Putamen (tissue), 1 donor: ENCODE measurements at regions not wholly inside any gene's neighbourhood (a gene's known extent, or its start where the extent isn't known, plus 50 kb on each side); places are given as distances from the start of the nearest gene placed in this dataset.
"Not testable (repeated sequence)": the region's sequence is repeated elsewhere in the genome, so short reads cannot be mapped to it uniquely, and the experiment has no call there.

Experiments used
- DNase-seq: peaks from one replicate; pipeline ENCODE4 v3.0.0-alpha.2; 2016; ENCODE audit warnings: low spot score

GRCh38 chr18:10169814-10170213 lies 256.0 kb downstream of the VAPA start:
- no peak for DNase-seq

DNA sequence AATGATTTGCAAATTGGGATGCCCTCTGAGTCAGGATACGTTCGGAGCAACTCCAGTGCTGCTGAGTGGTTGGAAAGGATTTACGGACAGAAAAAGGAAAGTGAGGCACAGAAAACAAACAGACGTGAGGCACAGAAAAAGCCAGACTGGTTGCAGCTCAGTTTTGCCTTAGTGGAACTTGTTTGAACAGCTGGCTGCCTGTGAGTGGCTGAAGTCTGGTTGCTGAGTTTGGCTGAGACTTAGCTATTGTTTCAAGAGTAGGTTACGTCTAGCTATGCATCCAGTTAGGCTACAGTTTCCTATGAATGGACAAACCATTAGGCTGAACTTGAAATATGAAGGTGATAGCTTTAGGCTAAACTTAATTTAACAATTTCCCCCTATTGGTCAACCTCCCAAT lies 256.6 kb downstream of the VAPA start:
- DNase-seq: no peak

GRCh38 chr18:10175333-10175732 lies 261.5 kb downstream of the VAPA start:
- not testable (repeated sequence) for DNase-seq

GRCh38 chr18:10179326-10179725 lies 265.5 kb downstream of the VAPA start:
- not testable (repeated sequence) for DNase-seq

GRCh38 chr18:10182009-10182624 lies 268.3 kb downstream of the VAPA start:
- DNase-seq: no peak

DNA sequence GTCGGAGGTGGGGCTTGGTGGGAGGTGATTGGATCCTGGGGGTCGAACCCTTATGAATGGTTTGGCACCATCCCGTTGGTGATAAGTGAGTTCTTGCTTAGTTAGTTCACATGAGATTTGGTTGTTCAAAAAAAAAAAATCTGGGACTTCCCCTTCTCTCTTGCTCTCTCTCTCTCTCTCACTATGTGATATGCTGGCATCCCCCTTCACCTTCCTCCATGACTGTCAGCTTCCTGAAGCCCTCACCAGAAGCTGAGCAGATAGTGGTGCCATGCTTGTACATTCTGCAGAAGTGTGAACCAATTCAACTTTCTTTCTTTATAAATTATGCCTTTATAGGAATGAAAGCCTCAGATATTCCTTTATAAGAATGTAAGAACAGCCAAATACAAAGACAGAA lies 269.7 kb upstream of the APCDD1 start:
- no peak for DNase-seq

- DNase-seq: no peak
Observed at GRCh38 chr18:10188971-10189810, 265.2 kb upstream of the APCDD1 start.

DNA sequence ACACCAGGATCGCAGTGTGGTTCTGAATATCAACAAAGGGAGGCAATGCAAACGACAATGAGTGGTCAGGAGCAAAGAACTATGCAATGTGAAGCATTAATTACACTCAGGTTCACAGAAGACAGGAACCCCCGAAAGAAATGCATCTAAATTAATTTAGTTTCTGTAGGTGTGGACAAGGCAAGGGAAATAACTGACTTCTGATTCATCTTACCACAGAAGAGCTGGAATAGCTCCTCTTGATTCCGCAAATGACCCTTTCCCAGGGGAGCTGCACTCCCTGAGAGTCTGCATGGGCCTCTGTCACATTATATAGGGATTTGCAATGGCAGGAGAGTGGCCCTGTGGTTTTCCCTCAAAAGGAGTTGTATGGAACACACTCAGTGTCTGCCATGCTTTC lies 263.9 kb upstream of the APCDD1 start:
- DNase-seq: no peak

DNA sequence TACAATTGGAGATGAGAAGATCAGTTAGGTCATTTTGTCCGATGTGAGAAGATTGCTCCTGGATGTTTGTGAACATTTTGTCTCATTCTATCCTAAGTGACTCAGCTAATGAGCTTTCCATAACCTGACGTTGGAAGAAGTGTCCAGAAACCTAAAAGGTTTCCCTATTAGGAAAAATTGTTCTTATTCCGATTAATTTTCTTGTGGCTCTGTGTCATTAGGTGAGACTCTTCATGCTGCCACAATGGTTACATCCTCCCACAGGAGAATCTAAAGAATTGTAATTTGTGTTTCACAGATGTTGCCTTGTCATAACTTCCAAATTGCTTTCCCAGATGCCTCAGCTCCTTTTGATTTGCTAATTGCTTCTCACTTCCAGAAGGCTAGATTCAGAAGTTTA lies 261.0 kb upstream of the APCDD1 start:
- DNase-seq: no peak

- no peak for DNase-seq
Observed at GRCh38 chr18:10194592-10194991, 259.8 kb upstream of the APCDD1 start.

GRCh38 chr18:10195529-10195928 lies 258.9 kb upstream of the APCDD1 start:
- DNase-seq: no peak

DNA sequence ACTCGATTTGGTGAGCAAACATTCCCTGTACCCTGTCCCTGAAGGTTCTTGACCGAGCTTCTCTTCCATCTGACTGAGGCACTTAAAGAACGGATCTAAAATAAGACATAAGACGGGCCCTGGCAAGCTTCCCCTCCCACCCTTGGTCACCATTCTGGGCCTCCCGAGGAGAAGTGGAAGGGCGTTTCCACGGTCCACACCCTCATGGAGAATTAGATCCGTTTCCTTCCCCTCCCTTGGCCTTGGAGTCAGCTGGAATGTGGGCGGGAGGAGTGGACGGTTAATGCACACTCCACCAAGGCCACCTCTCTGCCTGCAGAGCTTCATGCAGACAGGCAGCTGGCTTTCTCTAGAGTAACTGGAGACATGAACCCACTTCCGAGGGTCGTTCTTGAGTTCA lies 257.3 kb upstream of the APCDD1 start:
- no peak for DNase-seq

DNA sequence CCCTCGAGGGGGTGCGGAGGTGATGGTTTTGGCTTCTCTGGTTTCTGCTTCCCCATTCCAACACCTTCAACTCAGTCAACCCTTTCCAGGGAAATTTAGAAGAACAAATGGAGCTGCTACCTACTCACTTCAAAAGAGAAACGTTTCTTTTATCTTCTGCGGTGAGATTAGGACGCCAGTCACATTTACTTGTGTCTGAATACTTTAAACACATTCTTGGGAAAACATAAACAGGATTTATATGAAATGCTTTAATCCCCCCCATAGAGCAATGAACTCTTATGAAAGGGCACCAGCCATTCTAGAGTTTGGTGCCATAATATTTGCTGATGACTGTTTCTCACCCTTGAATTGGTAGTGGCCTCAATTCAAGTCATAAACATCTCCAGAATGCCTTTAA lies 253.2 kb upstream of the APCDD1 start:
- DNase-seq: no peak

DNA sequence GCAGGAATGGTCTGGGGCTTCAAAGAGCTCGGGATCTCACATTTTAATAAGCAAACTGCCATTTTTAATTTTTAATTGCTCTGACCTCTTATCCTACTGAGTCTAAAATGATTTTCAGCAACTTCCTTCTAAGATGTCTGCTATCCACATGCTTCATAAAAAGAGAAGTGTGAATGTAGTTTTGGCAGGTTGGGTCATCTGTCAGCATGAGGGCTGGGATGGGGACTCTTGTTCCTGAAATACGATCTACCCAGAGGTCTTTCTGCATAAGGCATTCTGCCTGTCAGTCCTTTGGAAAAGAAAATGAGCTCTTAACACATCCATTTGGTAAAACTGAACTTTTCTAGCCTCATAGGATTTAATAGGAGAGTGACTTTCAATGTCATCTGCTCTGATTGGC lies 252.8 kb upstream of the APCDD1 start:
- DNase-seq: no peak

DNA sequence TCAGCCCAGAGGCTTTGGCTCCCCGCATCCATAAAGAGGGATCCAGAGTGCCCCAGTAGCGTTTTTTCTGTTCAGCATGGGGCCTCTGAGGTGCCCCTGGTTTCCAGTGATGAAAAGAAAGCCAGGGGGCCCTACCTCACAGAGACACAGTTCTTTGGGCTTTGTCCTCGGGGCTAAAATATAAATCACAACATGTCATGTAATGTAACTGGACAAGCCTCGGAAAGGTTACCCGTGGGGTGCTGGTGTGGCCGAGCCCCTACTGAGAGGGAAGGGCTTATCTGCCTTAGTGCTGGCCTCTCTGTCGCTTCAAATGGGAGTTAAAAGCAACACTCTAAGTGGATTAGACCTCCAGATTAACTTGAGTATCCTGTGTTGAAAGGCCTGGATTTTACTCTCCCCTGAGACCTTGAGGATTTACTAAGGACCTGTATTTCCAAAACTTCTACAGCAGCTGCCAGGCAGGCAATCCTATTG lies 251.6 kb upstream of the APCDD1 start:
- no peak for DNase-seq

DNA sequence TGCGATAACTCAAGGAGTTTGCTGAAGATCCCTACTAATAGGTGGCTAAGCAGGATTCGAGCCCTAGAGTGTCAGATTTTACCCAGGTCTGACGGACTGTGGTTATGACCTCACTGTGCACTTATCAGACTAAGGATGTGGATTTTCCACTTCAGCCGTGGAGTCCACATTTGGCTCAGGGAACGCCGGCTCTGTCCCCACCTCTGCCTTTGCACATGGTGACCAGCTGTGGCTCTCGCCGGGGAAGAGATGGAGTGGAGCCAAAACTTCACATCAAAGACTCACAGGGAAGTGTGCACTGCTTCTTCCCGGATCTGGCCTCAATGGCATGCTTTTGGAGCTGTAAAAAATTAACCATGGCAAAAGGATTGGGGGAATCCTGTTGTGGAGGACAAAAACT lies 249.3 kb upstream of the APCDD1 start:
- DNase-seq: no peak

GRCh38 chr18:10207682-10208345 lies 246.6 kb upstream of the APCDD1 start:
- no peak for DNase-seq

DNA sequence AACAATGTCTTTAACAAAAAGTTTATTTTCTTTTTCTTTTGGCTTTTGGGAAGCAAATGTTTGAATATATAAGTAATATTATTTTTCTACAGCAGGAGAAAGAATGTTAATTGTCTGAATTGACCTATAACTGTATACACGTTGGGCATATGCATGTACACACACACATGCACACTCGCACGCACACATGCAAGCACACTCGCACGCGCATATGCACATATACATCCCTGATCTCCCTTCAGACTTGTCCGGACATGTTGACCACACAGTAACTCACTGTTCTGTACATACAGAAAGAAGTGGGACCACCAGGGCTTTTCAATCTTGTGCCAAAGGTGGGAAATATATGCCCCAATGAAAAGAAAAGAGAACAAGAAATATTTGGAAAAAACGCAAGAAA lies 245.1 kb upstream of the APCDD1 start:
- DNase-seq: no peak

GRCh38 chr18:10210057-10210633 lies 244.3 kb upstream of the APCDD1 start:
- DNase-seq: no peak

DNA sequence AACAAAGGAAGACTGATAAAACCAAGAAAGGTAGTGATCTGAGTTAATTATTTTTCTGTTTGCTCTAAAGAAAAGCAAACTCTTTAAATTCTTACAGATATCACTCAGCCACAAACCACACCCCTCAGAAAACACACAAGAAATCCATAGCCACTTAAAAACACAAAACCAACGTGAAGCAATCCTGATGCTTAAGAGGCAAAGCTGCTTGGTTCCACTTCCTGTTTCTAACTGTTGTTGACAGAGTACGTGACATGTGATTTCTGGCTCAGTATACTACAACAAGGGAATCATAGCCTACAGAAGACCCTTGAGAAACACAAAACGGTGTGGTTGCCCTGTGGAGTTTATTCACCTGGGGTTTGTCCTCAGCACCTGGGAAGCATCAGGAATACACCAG lies 240.9 kb upstream of the APCDD1 start:
- peak; percentile 36 for DNase-seq

DNA sequence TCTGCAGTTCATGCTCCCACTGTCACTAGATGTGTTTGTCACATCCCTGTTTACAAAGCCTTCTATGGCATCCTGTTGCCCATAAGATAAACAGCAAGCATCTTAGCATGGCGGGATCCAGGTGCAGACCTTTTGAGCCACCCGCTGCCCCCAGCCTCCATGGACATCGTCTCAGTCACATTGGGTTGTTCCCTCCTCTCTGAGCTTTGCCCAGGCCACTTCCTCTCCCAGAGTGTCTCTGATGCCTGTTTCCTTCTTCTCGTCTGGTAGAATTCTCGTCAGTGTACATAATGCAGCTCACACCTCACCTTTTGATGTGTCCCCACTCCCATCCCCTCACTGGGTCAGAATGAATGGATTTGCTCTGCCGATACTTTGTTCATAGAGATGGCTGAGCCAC lies 239.0 kb upstream of the APCDD1 start:
- no peak for DNase-seq

DNA sequence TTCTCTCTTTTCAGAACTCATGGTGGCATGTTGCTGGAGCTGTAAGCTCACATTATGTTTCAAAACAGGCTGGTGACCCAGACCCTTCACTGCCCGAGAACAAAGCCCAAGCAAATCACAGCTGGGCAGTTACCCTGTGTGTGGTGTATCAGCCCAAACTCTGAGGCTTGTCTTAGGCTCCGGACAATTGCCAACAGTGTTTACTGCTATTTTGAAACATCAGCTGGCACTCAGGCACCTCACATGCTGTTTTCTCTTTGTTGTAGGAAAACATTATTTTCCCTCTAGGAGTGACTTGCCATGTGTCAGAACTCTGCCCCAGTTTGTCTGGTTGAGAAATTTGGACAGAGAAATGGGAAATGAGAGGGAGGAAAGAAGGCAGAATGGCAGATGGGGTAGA lies 237.6 kb upstream of the APCDD1 start:
- DNase-seq: no peak

DNA sequence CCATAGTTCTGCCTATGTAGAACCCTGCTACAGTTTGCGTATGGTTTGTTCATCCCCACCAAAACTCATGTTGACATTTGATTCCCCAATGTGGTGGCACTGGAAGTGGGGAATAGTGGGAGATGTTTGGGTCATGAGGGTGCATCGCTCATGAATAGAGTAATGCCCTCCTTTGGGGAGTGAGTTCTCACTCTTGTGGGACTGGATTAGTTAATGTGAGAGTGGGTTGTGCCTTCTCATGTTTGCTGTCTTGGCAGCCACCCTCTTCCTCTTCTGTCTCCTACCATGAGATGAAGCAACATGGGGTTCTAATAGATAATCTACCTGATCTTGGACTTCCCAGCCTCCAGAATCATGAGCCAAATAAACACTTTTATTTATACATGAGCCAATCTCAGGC lies 237.2 kb upstream of the APCDD1 start:
- no peak for DNase-seq
